Lung (tissue), 11 donors: ENCODE measurements at regions not wholly inside any gene's neighbourhood (a gene's known extent, or its start where the extent isn't known, plus 50 kb on each side); places are given as distances from the start of the nearest gene placed in this dataset.

Experiments
- ATAC-seq: fragments of 200-7000 bp; cut with Tn5 transposase; one replicate; pipeline ENCODE4 v1.9.1; 2020; ENCODE audit warnings: moderate number of reproducible peaks; ENCODE audit not compliant: insufficient read depth, low FRiP score
- DNase-seq, 3 donors: peaks; one replicate each; pipeline ENCODE4 v3.0.0-alpha.2; 2013 to 2017
- H3K27ac ChIP-seq, 2 donors: one replicate each; pipeline ENCODE4 v1.5.1; 2013; ENCODE audit warnings: mild to moderate bottlenecking in 2 of 2, moderate library complexity in 2 of 2, control low read depth in 1 of 2, inconsistent platforms in 1 of 2, low read depth in 1 of 2, low read length in 1 of 2
- H3K27me3 ChIP-seq, 3 donors: one replicate each; pipeline ENCODE4 v1.5.1; 2013; ENCODE audit warnings: low read length in 2 of 3; ENCODE audit not compliant: control insufficient read depth in 3 of 3, insufficient read depth in 3 of 3
- H3K36me3 ChIP-seq, 4 donors: one replicate each; pipeline ENCODE4 v1.5.1; 2013; ENCODE audit warnings: low read length in 4 of 4, mild to moderate bottlenecking in 1 of 4, moderate library complexity in 1 of 4; ENCODE audit not compliant: control insufficient read depth in 4 of 4, insufficient read depth in 4 of 4
- H3K4me1 ChIP-seq, 5 donors: one replicate each; pipeline ENCODE4 v1.5.1; 2013; ENCODE audit warnings: low read length in 5 of 5, mild to moderate bottlenecking in 2 of 5, moderate library complexity in 1 of 5; ENCODE audit not compliant: control insufficient read depth in 5 of 5, insufficient read depth in 5 of 5
- H3K4me3 ChIP-seq: one replicate; pipeline ENCODE4 v1.5.1; 2013; ENCODE audit warnings: mild to moderate bottlenecking, control low read depth, moderate library complexity
- H3K9ac ChIP-seq, 2 donors: one replicate each; pipeline ENCODE4 v1.5.1; 2013; ENCODE audit warnings: low read length in 2 of 2, control low read depth in 1 of 2; ENCODE audit not compliant: insufficient read depth in 1 of 2
- H3K9me3 ChIP-seq, 4 donors: one replicate each; pipeline ENCODE4 v1.5.1; 2013; ENCODE audit warnings: low read length in 3 of 4, mild to moderate bottlenecking in 1 of 4, moderate library complexity in 1 of 4; ENCODE audit not compliant: control insufficient read depth in 4 of 4, insufficient read depth in 3 of 4
- WGBS, 2 donors: extraction: QIAGEN DNeasy Blood & Tissue Kit; methylation state at CpG; one replicate each; pipeline ENCODE4 v1.1.7; 2013; 5-methylcytosine and 5-hydroxymethylcytosine counted together
- TF ChIP-seq, protein P1 (sequence below): IDR thresholded peaks from 2 replicates; pipeline ENCODE4 v1.5.1; 2012; ENCODE audit warnings: mild to moderate bottlenecking; ENCODE audit errors: control extremely low read depth, extremely low read depth
- donor health status: control.
- donor health status: control.
- donor health status: Bipolar disorder and iron deficiency.
- donor health status: healthy.
- donor health status: DM: yes; HTN: yes; CAD: no.

DNA sequence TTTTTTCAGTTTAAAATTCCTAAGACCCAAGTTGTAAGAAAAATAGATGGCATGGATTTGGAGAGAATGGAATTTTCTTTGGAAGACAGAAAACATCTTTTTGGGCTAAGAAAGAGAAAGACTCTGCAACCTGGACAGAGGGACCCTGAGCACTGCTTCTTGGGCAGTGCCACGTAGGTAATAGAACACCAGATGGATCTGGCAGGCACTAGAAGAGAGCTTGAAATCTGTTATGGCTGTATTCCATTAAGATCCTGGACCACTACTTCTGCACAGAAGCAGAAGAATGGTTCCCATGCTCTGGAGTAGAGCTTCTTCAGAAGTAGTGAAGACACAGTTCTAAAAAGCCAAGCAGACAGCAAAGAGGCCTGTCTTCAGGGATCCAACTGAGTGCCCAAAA lies 306.4 kb upstream of the CD180 start:
- DNase-seq (no peak), ATAC-seq (no peak)
- TF ChIP-seq, protein P1, sequence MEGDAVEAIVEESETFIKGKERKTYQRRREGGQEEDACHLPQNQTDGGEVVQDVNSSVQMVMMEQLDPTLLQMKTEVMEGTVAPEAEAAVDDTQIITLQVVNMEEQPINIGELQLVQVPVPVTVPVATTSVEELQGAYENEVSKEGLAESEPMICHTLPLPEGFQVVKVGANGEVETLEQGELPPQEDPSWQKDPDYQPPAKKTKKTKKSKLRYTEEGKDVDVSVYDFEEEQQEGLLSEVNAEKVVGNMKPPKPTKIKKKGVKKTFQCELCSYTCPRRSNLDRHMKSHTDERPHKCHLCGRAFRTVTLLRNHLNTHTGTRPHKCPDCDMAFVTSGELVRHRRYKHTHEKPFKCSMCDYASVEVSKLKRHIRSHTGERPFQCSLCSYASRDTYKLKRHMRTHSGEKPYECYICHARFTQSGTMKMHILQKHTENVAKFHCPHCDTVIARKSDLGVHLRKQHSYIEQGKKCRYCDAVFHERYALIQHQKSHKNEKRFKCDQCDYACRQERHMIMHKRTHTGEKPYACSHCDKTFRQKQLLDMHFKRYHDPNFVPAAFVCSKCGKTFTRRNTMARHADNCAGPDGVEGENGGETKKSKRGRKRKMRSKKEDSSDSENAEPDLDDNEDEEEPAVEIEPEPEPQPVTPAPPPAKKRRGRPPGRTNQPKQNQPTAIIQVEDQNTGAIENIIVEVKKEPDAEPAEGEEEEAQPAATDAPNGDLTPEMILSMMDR, result no peak
- Histone ChIP-seq H3K4me1 (peaks cover 0 to 28% (median 0%) of the 10 kb centered on the region in 5 donors), H3K27me3 (no peaks in the 10 kb centered on the region), H3K36me3 (no peaks in the 10 kb centered on the region), H3K9ac (no peak overlapping the region), H3K4me3 (no peak overlapping the region), H3K9me3 (peaks cover 0 to 2% (median 0%) of the 10 kb centered on the region in 4 donors), H3K27ac (no peak overlapping the region)
- 95 to 97% methylated on average over 1 of the region's 1 CpG for WGBS, 2 donors

DNA sequence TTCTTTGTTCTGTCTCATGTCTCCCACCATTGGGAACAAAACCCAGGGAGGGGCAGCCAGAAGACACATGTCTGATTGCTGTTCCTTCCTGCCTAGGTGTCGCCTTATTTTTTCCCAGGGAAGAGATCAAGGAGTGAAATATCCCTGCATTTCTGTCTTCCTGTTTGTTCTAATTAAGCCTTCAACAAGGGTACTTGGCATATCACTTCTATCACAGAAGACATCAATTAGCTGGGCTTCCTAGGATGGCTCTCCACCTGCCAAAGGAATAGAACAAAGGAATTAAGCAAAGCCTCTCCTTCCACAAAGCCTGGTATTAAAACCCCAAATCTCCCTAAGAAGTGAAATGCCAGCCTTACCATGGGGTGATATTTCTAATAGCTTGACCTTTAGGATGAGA lies 299.5 kb upstream of the CD180 start:
- TF ChIP-seq, protein P1, result no peak
- no peaks in the 10 kb centered on the region for H3K36me3 ChIP-seq
- ATAC-seq (no peak), DNase-seq (no peak)
- H3K9ac ChIP-seq, result no peak overlapping the region
- H3K27ac ChIP-seq, result no peak overlapping the region
- WGBS, 2 donors, result 90% methylated on average over 1 of the region's 1 CpG
- H3K4me1 ChIP-seq, result peaks cover 0 to 14% (median 6%) of the 10 kb centered on the region in 5 donors
- H3K27me3 ChIP-seq, result no peaks in the 10 kb centered on the region
- peaks cover 0 to 2% (median 0%) of the 10 kb centered on the region in 4 donors for H3K9me3 ChIP-seq
- H3K4me3 ChIP-seq, result no peak overlapping the region

DNA sequence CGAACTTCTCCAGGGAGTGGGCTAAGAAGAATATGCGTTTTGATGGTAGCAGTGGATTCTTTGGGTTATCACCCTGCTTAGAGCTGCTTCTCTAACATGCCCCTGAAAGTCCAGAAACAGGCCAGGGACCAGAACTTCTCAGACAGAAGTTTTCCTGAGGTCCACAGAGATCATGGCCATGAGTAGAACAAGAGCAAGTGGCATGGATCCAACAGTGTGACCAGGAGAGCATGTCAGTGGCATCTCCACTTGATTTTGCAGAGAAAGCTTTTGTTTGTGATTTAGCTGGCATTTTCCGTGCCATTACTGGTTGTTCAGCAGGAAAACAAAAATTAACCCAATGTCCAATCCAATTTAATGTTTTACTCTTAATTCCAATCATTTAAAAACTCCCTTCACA lies 298.5 kb upstream of the CD180 start:
- peaks cover 0 to 19% (median 6%) of the 10 kb centered on the region in 5 donors for H3K4me1 ChIP-seq
- TF ChIP-seq, protein P1, result no peak
- H3K9ac ChIP-seq, result no peak overlapping the region
- H3K36me3 ChIP-seq, result no peaks in the 10 kb centered on the region
- ATAC-seq, result no peak
- H3K4me3 ChIP-seq, result no peak overlapping the region
- H3K27ac ChIP-seq, result no peak overlapping the region
- peaks cover 0 to 2% (median 0%) of the 10 kb centered on the region in 4 donors for H3K9me3 ChIP-seq
- no peaks in the 10 kb centered on the region for H3K27me3 ChIP-seq
- DNase-seq, result no peak
- 77 to 81% methylated on average over 3 of the region's 3 CpGs for WGBS, 2 donors

DNA sequence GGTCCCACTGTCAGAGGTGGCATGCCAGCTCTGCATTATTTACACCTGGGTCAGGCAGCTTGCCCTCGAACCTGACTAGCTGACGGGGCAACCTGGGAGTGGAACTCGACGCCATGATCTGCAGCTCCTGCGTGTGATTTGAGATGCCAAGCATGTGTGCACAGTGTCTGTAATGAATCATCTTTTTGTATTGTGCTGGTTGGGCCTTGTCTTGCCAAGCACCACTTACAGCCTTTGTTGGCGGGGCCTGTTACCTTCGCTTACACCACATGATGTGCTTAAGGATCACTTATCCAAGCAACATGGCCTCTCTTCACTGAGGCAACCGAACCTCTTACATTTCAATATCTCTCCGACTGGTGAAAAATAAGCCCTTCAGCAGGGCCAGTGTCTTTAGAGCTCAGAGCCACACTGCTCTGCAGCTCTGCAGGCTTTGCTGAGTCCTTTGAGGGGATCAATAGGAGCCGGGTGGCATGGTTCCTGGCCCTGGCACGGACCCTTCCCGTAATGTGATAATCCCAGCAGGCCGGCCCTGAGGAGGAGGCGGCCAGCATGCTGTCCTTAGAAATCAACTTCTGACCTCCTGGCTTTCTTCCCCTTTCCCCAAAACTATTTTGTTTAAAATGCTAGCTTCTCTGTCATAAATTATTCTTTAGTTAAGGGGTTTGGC lies 297.7 kb upstream of the CD180 start:
- peak overlapping the region in 1 of 2 donors; percentile 32 for H3K27ac ChIP-seq
- H3K4me3 ChIP-seq, result no peak overlapping the region
- no peaks in the 10 kb centered on the region for H3K36me3 ChIP-seq
- TF ChIP-seq, protein P1, result no peak
- ATAC-seq (no peak), DNase-seq (no peak)
- WGBS, 2 donors, result 74 to 78% methylated on average over 14 of the region's 14 CpGs
- H3K4me1 ChIP-seq, result peaks cover 0 to 21% (median 6%) of the 10 kb centered on the region in 5 donors
- no peaks in the 10 kb centered on the region for H3K9me3 ChIP-seq
- no peaks in the 10 kb centered on the region for H3K27me3 ChIP-seq
- no peak overlapping the region for H3K9ac ChIP-seq
